GM21390 (cell line): ENCODE measurements at regions not wholly inside any gene's neighbourhood (a gene's known extent, or its start where the extent isn't known, plus 50 kb on each side); places are given as distances from the start of the nearest gene placed in this dataset.
"Not testable (repeated sequence)": the region's sequence is repeated elsewhere in the genome, so short reads cannot be mapped to it uniquely, and the experiment has no call there.

Experiments
- ATAC-seq: cut with Tn5 transposase; IDR thresholded peaks from one replicate; pipeline ENCODE4 v1.9.1; 2021; ENCODE audit not compliant: unreplicated experiment

DNA sequence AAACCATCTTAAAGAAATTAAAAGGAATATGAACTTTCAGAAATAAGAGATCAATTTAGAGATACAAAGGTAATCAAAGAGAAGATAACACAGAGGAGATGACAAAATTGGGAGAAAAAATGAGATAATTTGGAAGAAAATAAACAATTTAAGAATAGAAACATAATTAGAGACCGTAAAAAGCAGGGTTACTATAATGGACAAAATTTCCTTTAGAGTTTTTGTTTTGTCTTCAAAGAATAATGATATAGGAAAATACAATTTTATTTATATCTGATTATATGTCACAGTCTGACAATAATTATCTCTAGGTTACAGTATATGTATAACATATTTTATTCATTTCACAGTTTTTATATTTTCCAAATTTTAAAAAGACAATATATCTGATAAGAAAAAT, 716.4 kb upstream of the ZNF804A start:
- no peak for ATAC-seq

DNA sequence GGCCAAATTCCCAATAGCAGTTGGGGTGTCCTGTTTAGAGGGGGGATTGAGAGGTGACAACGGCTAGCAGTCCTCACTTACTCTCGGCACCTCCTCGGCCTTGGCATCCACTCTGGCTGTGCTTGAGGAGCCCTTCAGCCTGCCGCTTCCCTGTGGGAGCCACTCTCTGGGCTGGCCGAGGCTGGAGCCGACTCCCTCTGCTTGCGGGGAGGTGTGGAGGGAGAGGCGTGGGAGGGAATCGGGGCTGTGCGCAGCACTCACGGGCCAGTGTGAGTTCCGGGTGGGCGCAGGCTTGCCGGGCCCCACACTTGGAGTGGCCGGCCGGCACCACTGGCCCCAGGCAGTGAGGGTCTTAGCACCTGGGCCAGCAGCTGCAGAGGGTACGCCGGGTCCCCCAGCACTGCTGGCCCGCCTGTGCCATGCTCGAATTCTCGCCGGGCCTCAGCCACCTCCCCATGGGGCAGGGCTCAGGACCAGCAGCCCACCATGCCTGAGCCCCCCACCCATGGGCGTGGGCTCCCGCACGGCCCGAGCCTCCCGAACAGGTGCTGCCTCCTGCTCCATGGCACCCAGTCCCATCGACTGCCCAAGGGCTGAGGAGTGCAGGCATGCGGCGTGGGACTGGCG, 705.9 kb upstream of the ZNF804A start:
- no peak for ATAC-seq

DNA sequence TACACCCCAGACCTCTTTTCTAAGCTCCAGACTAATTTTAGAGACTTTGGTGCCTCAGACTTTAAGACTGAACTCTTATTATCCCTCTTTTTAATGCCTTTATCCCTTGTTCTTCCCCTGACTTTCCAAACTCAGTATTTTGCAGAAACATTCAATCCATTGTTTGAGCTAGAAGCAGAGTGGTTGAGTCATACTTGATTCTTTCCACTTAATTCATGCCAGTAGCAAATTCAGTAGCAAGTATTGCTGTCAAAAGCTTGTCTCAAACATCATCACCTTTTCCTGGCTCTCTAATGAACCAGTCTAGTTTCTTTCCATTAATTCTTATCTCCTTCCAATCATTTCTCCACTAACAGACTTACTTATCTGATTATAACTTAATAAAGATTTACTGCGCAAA, 699.7 kb upstream of the ZNF804A start:
- no peak for ATAC-seq

DNA sequence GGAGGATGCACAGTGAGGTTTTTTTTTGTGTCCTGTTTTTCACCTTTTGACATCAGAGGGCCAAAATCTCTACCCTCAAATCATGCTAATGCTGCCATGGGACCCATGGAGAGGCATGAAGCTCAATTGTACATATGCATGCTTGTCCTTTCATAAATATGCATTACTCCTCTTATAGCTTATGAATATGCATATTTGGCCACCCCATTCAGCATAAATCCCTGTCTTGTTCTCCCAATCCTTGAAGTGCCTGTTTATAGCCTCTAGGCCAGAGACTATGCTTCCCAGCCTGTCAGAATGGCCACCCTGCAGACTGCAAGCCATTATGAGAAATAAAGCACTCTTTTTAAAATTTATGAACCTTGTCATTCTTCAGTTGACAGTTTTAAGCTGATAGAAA, 696.4 kb upstream of the ZNF804A start:
- ATAC-seq = no peak

DNA sequence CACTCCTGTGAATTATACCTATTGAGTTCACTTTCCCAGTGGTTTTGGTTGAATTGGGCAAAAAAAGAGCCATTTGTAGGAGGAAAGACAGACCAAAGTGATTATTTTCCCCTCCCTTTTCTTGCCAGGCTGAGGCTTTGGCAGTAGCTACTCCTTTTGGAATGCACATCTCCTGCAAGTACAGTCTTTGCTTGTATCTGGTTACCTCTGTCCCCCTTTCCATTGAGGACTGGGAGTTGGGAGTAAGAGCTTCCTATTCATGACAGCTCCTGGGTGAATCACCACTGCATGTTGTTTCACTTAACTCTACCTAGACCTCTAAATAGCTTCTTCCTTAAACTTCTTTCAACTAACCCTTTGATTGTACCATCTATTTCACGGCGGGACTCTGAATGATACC, 695.3 kb upstream of the ZNF804A start:
- no peak for ATAC-seq

DNA sequence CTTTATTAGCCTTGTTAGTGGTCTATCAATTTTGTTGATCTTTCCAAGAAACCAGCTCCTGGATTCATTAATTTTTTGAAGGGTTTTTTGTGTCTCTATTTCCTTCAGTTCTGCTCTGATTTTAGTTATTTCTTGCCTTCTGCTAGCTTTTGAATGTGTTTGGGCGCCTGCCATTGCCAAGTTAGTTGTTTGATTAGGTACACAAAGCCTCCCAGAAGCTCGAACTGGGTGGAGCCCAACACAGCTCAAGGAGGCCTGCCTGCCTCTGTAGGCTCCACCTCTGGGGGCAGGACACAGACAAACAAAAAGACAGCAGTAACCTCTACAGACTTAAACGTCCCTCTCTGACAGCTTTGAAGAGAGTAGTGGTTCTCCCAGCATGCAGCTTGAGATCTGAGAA, 682.3 kb upstream of the ZNF804A start:
- ATAC-seq = not testable (repeated sequence)

DNA sequence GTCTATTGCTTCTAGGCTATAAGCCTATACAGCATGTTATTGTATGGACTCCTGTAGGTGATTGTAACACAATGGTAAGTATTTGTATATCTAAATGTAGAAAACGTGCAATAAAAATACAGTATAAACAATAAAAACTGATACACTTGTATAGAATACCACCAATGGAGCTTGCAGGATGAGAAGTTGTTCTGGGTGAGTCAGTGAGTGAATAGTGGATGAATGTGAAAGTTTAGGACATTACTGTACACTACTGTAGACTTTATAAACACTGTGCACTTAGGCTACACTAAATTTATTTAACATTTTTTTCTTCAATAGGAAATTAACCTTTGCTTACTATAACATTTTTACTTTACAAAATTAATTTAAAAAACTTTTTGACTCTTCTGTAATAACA, 679.2 kb upstream of the ZNF804A start:
- ATAC-seq = no peak

DNA sequence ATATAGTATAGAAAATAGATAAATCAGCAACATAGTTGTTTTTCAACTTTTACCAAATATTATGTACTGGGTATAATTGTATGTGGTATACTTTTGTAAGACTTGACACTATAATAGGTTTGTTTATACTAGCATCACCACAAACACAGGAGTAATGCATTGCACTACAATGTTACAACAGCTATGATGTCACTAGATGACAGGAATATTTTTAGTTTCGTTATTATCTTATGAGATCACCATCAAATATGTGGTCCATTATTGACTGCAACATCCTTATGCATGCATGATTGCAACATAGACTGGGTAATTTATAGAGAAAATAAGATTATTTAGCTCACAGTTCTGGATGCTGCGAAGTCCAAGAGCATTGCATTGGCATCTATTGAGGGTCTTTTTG, 678.4 kb upstream of the ZNF804A start:
- ATAC-seq = no peak

DNA sequence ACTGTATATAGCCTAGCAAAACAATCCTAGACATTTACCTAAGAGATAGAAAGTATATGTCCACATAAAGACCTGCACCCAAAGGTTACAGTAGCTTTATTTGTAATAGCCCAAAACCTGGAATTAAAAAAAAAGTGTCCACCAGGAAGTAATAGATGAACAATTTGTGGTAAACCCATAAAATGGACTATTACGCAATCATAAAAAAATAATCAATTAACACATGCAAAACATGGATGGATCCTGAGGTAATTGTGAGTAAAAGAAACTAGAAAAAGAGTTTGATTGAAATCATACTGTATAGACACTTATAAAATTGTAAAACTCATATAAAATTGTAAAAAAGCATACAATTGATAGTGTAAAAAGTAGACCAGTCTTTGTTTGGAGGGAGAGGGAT, 673.0 kb upstream of the ZNF804A start:
- no peak for ATAC-seq

DNA sequence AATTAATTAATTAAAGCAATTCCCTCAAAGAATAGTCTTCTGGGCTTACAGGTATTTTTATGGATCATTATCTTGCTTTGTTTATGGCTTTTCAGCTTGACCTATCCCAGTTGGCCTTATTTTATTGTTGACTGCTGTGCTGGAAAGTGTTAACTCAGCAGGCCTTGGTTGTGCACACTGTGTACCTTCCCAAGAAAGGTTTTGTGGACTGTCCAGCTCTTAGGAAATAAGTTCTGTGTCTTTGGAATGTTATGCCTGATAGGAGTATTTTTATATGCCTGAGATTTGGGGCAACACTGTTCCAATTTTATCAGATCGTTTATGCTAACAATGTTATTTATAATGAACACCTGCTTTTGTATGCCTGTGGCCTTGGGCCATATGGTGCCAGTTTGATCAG, 671.9 kb upstream of the ZNF804A start:
- no peak for ATAC-seq

DNA sequence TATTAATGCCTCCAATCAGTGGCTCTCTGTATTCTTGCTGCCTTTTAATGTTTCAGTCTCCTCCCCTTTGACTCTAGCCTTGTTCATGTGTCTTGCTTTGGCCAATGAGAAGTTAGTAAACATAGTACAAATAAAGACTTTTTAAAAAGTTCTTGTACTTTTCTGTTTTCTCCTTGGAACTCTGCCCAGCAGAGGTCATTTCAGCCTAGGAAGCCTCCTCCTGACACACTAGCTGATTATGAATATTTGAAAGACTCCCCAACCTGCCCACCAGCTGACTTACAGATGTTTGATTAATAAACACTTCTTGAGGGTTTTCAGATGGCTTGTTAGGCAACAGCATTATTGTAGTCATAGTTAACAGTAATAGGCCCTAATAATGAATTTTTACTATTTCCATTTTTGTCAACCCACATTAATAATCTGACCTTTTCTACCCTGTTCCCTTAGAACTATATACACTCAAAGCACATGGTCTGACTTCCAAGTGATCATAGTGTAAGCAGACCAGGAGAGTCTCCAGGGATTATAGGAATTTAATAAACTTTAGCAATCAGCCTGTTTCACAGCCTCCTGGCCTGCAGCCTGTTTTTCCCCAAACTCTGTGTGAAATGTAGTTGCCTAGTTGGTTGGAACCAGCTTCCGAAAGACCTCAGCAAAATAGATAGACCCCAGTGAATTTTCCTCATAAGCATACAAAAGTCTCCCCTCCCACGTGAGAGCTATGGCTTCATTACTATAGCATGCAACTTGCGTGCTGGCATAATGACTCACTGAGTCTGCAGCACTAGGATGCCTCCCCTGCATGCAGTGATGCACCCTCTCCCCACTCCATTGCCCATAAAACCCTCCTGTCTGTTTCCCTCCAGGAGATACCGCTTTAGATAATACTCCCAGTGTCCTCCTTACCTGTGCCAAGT, 670.7 kb upstream of the ZNF804A start:
- no peak for ATAC-seq

DNA sequence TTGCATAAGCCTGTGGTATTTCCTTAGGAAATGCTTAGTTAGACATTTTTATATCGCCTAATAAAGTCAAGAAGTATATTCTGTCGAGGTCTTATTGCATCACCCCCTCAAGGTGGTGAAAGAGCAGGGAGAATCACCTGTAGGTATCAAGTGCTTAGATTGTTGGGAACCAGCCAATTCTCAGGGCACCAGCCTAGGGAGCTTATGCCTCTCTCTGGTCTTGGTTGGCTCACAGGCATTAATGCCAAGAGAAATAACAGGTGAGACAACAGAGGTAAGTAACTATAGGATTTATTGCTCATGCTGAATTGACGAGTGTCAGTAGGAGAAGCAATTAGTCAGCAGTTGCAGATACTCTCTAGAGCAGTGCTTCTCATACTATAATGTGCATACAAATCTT, 663.3 kb upstream of the ZNF804A start:
- no peak for ATAC-seq

DNA sequence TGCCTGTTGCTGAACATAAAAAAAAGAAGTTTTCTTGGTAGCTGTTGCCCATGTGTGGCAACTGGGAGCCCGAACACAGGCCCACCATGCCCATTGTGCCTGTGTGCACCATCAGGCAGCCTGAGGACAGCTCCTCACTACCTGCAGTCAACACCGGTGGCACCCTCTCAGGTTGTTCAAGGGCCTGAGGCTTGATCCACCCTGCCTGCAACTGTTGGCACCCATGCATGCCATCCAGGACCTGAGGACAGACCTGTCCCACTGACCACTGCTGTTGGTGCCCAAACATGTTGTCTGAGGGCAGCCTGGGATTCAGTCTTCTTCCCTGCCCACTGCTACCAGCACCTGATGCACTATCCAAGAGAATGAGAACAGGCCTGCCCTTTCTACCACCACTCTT, 661.1 kb upstream of the ZNF804A start:
- ATAC-seq = no peak

DNA sequence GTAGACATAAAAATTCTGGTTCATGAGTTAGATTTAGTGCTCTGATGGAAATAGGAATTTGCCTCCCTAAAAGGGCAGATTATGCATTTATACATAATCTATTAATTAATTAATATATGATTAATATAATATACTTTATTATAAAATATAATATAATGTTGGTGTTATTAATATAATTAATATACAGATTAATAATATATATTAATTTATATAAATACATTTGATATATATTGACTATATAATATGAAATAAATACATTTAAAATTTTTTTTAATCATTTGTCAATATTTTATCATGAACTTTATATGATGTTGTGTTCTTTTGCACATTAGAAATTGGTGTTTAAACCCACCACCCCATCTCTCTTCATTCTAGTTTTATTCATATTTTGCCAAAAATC, 652.1 kb upstream of the ZNF804A start:
- no peak for ATAC-seq

DNA sequence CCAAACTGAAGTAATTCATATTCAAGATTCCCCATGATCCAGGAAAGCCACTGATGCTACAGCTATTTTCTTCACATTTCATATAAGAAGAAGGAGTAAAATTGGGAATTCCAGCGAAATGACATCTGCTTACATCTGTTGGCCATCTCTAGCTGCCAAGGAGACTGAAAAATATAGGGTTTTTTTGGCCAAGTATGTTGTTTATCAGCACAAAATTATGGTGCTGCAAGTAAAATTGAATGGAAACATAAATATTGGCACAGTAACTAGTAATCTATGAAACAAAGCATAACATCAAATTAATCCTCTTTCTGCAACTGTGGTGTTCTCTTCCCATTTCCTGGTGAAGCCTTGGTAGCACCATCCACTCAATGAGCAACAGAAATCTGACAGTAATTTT, 649.5 kb upstream of the ZNF804A start:
- no peak for ATAC-seq

DNA sequence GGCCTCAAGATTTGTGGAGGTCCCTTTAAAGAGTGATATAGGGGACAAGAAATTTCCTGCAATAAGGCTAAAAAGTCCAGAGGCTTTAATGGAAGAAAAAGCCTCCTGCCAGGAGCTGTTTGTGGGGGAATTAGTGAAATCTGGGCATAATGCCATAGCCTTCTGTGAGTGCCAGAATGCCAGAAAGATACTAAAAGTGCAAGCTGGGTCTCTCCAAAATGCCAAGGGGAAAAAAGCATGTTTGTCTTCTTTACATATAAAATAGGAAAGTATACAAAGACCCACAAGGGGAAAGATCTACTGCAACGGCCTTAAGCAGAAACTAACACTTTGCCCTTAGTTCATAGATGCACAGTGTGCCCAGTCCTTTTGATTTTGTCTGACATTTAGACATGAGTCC, 647.7 kb upstream of the ZNF804A start:
- no peak for ATAC-seq

DNA sequence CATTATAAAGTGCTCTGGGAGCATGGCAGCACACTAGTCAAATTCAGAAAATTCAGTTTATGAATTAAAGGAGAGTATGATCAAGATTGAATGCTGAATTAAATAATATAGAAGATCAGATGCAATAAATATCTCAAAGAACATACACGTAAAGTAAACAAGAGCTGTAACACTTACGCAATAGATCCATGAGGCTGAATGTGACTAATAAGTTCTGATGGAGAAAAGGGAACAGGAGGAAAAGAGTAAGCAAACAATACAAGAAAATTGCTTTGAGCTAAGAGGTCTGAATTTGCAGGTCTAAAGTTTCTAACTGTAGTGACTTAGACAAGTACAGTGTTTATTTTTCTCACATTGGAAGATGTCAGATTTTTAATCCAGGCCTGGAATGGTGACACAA, 646.7 kb upstream of the ZNF804A start:
- ATAC-seq = no peak

DNA sequence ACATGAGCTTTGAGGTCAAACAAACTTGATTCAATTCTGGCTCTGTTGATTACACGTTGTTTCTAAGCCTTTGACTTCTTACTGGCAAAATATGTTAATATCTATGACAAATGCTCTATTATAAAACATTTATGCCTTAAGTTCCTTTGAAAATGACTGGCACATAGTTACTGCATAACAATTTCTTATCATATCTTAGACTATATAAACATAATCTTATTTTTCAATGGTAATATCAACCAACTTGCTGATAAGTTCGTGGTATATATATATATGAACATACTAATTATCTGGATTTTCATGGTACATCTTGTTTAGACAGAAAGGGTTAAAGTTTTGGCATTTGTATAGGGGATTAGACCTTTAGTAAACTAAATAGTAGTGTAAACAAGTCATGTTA, 645.6 kb upstream of the ZNF804A start:
- no peak for ATAC-seq

DNA sequence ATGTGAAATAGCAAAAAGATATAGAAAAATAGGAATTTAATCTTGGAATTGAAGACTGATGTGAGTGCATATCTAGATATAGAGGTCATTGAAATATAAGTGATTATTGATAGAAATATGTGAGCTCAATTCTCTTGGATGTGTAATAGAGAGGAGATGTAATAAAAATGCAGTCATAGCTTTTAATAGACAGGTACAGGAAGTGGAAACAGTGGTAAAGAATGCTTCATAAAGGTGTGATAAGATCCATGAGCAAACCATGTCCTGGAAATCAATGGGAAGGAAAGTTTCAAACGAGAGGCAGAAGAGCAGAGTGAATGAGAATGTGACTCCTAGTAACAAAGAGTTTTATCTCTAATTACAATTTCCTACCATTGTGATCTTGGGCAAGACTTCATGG, 634.7 kb upstream of the ZNF804A start:
- no peak for ATAC-seq

DNA sequence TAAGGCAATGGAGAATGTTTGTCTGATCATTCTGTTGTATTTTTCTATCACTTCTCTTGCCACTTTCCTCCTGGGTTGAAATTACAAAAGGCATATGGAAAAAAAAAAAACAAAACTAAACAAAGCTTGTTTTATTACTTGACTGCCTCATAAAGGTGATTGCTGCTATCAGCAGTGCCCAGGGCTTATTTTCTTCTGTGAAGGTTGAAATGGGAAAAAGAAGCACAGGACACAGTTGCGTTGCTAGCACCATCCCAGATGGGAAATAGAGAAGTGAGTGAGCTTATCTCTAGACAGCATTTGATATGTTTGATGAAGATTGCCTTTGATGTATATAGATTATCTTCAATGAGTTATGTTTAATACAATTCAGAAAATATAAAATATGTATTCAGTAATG, 633.8 kb upstream of the ZNF804A start:
- no peak for ATAC-seq

DNA sequence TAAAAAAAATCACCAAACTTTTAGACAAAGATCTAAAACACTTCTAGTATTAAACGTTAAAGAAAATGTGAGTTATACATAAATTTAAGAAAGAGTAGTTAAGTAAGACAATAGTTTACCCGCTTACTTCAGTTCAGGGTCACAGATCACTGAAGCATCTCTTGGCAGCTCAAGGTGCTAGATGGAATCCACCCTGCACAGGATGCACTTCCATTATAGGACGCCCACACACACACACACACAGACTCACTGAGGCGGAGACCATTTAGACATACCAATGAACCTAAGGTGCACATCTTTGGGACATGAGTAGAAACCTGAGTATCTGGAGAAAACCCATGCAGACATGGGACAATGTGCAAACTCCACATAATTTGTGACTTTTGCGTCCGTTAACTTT, 630.6 kb upstream of the ZNF804A start:
- ATAC-seq = no peak

DNA sequence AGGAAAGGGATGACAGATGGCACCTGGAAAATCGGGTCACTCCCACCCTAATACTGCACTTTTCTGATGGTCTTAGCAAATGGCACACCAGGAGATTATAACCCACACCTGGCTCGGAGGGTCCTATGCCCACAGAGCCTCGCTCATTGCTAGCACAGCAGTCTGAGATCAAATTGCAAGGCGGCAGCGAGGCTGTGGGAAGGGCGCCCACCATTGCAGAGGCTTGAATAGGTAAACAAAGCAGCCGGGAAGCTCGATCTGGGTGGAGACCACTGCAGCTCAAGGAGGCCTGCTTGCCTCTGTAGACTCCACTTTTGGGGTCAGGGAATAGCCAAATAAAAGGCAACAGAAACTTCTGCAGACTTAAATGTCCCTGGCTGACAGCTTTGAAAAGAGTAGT, 622.7 kb upstream of the ZNF804A start:
- ATAC-seq = not testable (repeated sequence)

DNA sequence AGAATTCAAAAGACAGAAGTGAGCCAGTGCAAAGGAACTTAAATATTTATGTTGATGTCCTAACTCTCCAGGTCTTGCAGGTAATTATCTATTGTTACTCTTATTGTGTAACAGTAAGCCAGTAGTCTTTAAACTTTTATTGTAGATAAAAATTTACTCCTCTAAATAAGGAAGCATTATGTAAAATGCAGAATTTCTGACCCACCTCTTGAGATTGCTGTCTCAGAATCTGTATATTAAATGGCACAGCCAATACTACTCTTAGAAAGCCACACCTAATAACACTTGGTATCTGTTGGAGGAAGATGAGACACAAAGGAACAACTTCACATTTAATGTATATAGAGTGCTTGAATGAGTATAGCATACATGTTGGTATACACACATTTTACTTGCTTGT, 613.5 kb upstream of the ZNF804A start:
- no peak for ATAC-seq
